GM12873 (cell line): ENCODE measurements at regions not wholly inside any gene's neighbourhood (a gene's known extent, or its start where the extent isn't known, plus 50 kb on each side); places are given as distances from the start of the nearest gene placed in this dataset.

Experiments
- CTCF ChIP-seq: IDR thresholded peaks from 2 replicates; pipeline ENCODE4 v1.5.1; 2012; ENCODE audit warnings: low read depth, mild to moderate bottlenecking, moderate library complexity, low read length, control low read depth; ENCODE audit not compliant: insufficient read depth; ENCODE audit errors: missing control alignments

DNA sequence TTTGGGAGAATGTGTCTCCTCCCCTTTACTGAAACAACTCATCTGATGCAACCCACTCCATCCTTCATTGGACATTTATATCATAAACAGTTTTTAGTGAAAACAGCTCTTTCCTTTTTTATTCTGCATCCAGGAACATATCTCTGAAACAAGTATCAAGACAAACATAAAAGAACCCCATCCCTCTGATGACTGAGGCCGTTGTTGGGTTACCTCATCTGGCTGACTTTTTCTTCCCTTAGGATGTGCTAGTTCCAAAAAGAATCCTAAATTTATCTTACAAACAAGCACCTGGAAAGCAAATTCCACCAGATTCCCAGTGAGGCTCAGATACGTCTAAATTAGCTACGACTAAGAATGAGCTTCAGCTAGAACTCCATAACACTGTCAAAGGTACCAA is 483.7 kb upstream of the INTU start:
- TF ChIP-seq CTCF: no peak

GRCh38 chr4:127151941-127152340 is 480.8 kb upstream of the INTU start:
- TF ChIP-seq CTCF: no peak

DNA sequence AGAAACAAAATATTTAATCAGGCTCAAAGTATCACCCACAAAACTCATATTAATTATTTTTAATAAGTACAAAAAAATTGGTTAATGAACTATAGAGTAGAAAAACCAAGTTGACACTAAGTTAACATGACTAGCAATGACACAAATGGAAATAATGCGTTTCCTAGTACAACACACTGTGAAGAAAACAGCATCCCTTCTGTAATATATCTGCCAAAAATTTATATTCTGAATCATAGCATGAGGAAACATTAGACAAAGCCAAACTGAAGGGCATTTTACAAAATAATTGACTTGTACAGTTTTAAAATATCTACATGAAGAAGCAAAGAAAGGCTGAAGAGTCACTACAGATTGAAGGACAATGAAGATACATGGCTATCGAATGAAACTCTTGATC is 477.6 kb upstream of the INTU start:
- TF ChIP-seq CTCF: no peak

DNA sequence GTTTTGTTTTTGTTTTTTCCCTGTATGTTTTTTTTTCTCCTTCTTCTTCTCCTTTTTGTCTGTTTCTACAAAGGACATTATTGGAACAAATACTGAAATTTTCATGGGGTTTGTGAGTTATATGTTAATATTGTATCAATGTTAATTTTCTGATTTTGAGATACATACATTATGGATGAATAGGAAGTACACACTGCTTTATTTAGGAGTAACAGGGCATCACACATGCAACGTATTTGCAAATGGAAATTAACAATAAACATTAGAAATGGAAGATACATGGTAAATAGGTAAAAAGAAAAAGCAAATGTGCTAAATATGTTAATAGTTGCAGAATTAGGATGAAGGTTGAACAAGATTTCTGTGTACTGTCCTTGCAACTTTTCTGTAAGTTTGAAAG is 477.2 kb upstream of the INTU start:
- TF ChIP-seq CTCF: no peak

DNA sequence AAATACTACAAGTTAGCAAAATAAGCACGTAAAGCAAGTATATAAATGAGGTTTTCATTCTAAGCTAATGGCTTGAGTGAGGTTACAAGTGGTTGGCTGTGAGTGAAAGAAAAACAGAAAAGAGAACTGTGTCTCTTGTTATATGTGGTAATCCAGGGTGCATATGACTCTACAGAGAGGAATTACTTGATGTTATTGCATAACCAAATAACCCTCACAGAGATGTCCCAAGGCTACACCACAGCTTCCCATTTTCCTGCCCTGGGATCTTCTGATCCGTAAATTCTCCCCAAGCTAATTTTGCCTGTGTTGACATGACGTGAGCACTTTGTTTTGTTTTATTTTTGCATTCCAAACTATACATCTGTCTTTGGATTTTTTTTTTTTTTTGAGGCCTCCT is 470.0 kb upstream of the INTU start:
- TF ChIP-seq CTCF: no peak

GRCh38 chr4:127165971-127166370 is 466.8 kb upstream of the INTU start:
- no peak for TF ChIP-seq CTCF

GRCh38 chr4:127174201-127174600 is 458.6 kb upstream of the INTU start:
- no peak for TF ChIP-seq CTCF

GRCh38 chr4:127174616-127175015 is 458.1 kb upstream of the INTU start:
- no peak for TF ChIP-seq CTCF
